ENCODE measurements at regions not wholly inside any gene's neighbourhood (a gene's known extent, or its start where the extent isn't known, plus 50 kb on each side); places are given as distances from the start of the nearest gene placed in this dataset.

DNA sequence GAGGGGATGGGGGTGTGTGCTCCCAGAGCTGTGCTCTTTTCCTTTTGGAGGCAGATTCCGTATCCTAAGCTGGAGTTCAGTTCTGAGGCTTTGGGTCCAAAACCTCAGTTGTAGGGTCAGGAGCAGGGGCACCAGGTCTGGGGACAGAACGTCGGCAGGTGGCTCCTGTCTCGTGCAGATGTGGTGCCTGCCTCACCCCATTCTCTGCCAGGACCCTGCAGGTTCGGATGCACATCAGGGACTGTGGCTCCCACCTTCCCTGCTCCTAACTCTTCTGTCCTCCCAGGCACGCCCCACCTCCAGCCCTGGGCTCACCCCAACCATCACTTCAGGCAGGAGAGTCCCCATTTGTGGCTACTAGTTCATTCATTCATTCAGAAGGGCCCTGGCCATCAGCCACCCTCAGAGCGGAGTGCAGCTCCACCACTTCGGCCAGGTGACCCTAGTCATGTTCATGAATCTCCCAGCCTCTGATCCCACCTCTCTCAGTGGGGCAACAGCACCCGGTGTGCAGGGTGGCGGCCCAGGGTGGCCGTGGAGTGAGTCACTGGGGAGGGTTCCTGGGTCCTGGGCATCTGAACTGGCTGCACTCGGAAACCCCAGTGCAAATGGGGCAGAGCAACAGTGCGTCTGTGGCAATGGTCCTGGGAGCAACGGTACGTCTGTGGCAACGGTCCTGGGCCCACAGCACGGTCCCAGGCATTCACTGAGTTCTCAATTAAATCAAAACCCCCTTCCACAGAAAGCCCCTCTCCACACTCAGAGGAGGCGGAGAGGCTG lies 100.8 kb upstream of the FAM20C start:
- DNase-seq (no peak), ATAC-seq (ENCODE audit: insufficient read depth, low read depth) (no peak)
- H3K79me2 ChIP-seq (ENCODE audit: insufficient read depth, low read length) = no peaks in the 10 kb centered on the region
- H3K9ac ChIP-seq (ENCODE audit: low read depth, low read length) = no peak overlapping the region
- no peak overlapping the region for H2AFZ ChIP-seq (ENCODE audit: low read depth, low read length)
- no peaks in the 10 kb centered on the region for H3K36me3 ChIP-seq (ENCODE audit: insufficient read depth, low read length)
- H3K4me2 ChIP-seq (ENCODE audit: insufficient read depth, low read length) = no peak overlapping the region
- H3K4me1 ChIP-seq (ENCODE audit: insufficient read depth, low read length) = no peaks in the 10 kb centered on the region
- no peaks in the 10 kb centered on the region for H3K9me3 ChIP-seq (ENCODE audit: insufficient read depth, low read length, severe bottlenecking)
- no peak overlapping the region for H3K27ac ChIP-seq (ENCODE audit: low read length)
- H3K4me3 ChIP-seq (ENCODE audit: low read depth in 1 of 2, low read length in 2 of 2) = no peak overlapping the region
- no peaks in the 10 kb centered on the region; the same call in 1 of the 2 replicates for H4K20me1 ChIP-seq (ENCODE audit: insufficient read depth, low read length)
- TF ChIP-seq, protein P1, sequence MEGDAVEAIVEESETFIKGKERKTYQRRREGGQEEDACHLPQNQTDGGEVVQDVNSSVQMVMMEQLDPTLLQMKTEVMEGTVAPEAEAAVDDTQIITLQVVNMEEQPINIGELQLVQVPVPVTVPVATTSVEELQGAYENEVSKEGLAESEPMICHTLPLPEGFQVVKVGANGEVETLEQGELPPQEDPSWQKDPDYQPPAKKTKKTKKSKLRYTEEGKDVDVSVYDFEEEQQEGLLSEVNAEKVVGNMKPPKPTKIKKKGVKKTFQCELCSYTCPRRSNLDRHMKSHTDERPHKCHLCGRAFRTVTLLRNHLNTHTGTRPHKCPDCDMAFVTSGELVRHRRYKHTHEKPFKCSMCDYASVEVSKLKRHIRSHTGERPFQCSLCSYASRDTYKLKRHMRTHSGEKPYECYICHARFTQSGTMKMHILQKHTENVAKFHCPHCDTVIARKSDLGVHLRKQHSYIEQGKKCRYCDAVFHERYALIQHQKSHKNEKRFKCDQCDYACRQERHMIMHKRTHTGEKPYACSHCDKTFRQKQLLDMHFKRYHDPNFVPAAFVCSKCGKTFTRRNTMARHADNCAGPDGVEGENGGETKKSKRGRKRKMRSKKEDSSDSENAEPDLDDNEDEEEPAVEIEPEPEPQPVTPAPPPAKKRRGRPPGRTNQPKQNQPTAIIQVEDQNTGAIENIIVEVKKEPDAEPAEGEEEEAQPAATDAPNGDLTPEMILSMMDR (IDR thresholded peaks at IDR 0.05; ENCODE audit: borderline replicate concordance, extremely low read depth, low read length, poor library complexity, severe bottlenecking) = no peak
- TF ChIP-seq EZH2 (IDR thresholded peaks at IDR 0.05; ENCODE audit: borderline replicate concordance, low read depth, low read length, severe bottlenecking) = no peak
- H3K27me3 ChIP-seq (ENCODE audit: insufficient read depth, low read length, poor library complexity) = peaks cover 9% of the 10 kb centered on the region

DNA sequence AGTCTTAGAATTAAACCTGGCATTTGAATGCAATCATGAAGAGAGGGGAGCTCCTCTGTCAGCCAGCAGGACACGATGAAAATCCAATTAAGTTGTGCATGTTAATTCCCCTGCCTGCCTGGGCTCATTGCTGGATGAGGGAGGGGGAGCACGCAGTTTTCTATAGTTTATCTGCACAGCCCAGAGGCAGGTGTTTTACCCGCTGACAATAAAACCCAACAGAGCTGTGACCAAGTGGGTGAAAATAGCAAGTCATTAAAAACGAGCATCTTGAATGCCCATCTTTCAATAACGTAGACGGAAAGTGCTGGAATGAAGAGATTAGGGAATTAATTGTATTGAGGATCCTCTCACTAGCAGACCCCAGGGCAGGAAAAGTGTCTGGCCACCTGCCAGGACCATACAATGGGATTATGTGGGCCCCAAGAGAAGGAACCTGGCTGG lies 100.1 kb upstream of the FAM20C start:
- TF ChIP-seq, protein P1 (IDR thresholded peaks at IDR 0.05; ENCODE audit: borderline replicate concordance, extremely low read depth, low read length, poor library complexity, severe bottlenecking) = no peak
- TF ChIP-seq EZH2 (IDR thresholded peaks at IDR 0.05; ENCODE audit: borderline replicate concordance, low read depth, low read length, severe bottlenecking) = no peak
- Histone ChIP-seq H3K27me3 (ENCODE audit: insufficient read depth, low read length, poor library complexity) (peaks cover 3% of the 10 kb centered on the region), H3K4me2 (ENCODE audit: insufficient read depth, low read length) (no peak overlapping the region), H3K36me3 (ENCODE audit: insufficient read depth, low read length) (no peaks in the 10 kb centered on the region), H2AFZ (ENCODE audit: low read depth, low read length) (no peak overlapping the region), H3K9me3 (ENCODE audit: insufficient read depth, low read length, severe bottlenecking) (no peaks in the 10 kb centered on the region), H3K4me3 (ENCODE audit: low read depth in 1 of 2, low read length in 2 of 2) (no peak overlapping the region), H3K9ac (ENCODE audit: low read depth, low read length) (no peak overlapping the region), H3K79me2 (ENCODE audit: insufficient read depth, low read length) (no peaks in the 10 kb centered on the region), H4K20me1 (ENCODE audit: insufficient read depth, low read length) (no peaks in the 10 kb centered on the region; the same call in 1 of the 2 replicates), H3K4me1 (ENCODE audit: insufficient read depth, low read length) (no peaks in the 10 kb centered on the region), H3K27ac (ENCODE audit: low read length) (no peak overlapping the region)
- DNase-seq = no peak
- no peak for ATAC-seq (ENCODE audit: insufficient read depth, low read depth)

DNA sequence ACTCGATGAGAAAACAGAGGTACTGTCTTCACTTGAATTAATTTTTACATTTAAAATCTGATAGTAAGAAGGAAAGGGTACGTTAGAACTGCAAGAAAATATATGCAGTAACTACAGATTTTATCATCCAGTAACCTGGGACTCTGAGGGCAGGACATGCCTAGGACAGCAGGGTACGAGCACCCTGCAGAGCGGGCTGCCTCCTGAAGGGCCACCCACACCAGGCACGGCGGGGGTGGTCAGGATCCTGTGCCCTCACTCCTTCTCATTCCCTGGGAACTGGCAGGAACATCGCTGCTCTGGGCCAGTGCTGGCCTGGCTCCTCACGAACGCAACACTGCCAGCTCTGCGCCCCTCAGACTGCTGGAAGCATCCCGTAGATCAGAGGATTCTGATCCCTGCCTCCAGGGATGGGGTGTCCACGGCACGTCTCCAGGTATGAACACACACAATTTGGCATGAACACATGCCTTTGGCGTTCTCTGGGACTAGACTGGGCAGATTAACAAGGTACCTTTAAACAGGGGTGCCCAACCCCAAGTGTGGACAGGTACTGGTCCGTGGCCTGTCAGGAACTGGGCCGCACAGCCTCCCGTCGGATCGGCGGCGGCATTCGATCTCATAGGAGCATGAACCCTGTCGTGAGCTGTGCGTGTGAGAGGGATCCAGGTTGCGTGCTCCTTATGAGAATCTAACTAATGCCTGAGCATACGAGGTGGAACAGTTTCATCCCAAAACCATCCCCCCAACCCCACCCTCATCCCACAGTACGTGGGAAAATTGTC lies 99.3 kb upstream of the FAM20C start:
- H3K27me3 ChIP-seq (ENCODE audit: insufficient read depth, low read length, poor library complexity) = peaks cover 3% of the 10 kb centered on the region

More for the DNA sequence above, 99.3 kb upstream of the FAM20C start:
- no peak overlapping the region for H3K9ac ChIP-seq (ENCODE audit: low read depth, low read length)
- no peak overlapping the region for H3K4me2 ChIP-seq (ENCODE audit: insufficient read depth, low read length)
- ATAC-seq (ENCODE audit: insufficient read depth, low read depth) = no peak
- H4K20me1 ChIP-seq (ENCODE audit: insufficient read depth, low read length) = no peaks in the 10 kb centered on the region
- H3K4me3 ChIP-seq (ENCODE audit: low read depth in 1 of 2, low read length in 2 of 2) = no peak overlapping the region
- no peaks in the 10 kb centered on the region for H3K79me2 ChIP-seq (ENCODE audit: insufficient read depth, low read length)
- no peak overlapping the region for H2AFZ ChIP-seq (ENCODE audit: low read depth, low read length)
- H3K36me3 ChIP-seq (ENCODE audit: insufficient read depth, low read length) = no peaks in the 10 kb centered on the region
- no peaks in the 10 kb centered on the region for H3K9me3 ChIP-seq (ENCODE audit: insufficient read depth, low read length, severe bottlenecking)
- TF ChIP-seq, protein P1 (IDR thresholded peaks at IDR 0.05; ENCODE audit: borderline replicate concordance, extremely low read depth, low read length, poor library complexity, severe bottlenecking) = no peak
- no peak for TF ChIP-seq EZH2 (IDR thresholded peaks at IDR 0.05; ENCODE audit: borderline replicate concordance, low read depth, low read length, severe bottlenecking)
- DNase-seq = no peak
- H3K4me1 ChIP-seq (ENCODE audit: insufficient read depth, low read length) = no peaks in the 10 kb centered on the region
- no peak overlapping the region for H3K27ac ChIP-seq (ENCODE audit: low read length)
